Esophagus muscularis mucosa (tissue), 3 donors: ENCODE measurements at regions not wholly inside any gene's neighbourhood (a gene's known extent, or its start where the extent isn't known, plus 50 kb on each side); places are given as distances from the start of the nearest gene placed in this dataset.

Experiments
- POLR2A ChIP-seq: fragments of 450-650 bp; IDR thresholded peaks from one replicate; pipeline ENCODE4 v1.6.1; 2017; ENCODE audit warnings: antibody characterized with exemption, moderate library complexity, mild to moderate bottlenecking, low read depth
- TF ChIP-seq, protein P1 (sequence below), 3 experiments: fragments of 200-600 bp in 2 of 3; fragments of 450-650 bp in 1 of 3; sonication (generic) in 2 of 3; IDR thresholded peaks; one replicate each; pipeline ENCODE4 v1.5.1; 2017 to 2019; ENCODE audit warnings: antibody characterized with exemption in 3 of 3, mild to moderate bottlenecking in 2 of 3, moderate library complexity in 1 of 3

DNA sequence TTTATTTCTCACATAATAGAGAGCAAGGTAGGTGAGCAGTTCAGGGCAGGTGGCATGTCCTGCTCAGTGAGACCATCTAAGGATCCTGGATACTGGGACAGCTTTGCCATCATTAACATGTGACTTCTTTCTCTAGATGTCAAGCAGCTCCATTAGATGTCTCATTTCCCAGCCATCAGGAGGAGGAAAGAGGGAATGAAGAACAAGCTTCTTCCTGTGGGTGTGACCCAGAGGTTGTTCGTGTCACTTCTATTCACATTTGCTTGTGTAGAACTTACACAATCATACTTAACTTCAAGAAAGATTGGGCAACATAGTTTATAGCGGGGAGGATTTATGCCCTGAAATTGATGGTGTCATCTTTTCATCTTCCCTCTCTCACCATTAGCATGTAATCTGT is 169.2 kb upstream of the B3GALT2 start:
- no peak for TF ChIP-seq POLR2A
- TF ChIP-seq, protein P1, sequence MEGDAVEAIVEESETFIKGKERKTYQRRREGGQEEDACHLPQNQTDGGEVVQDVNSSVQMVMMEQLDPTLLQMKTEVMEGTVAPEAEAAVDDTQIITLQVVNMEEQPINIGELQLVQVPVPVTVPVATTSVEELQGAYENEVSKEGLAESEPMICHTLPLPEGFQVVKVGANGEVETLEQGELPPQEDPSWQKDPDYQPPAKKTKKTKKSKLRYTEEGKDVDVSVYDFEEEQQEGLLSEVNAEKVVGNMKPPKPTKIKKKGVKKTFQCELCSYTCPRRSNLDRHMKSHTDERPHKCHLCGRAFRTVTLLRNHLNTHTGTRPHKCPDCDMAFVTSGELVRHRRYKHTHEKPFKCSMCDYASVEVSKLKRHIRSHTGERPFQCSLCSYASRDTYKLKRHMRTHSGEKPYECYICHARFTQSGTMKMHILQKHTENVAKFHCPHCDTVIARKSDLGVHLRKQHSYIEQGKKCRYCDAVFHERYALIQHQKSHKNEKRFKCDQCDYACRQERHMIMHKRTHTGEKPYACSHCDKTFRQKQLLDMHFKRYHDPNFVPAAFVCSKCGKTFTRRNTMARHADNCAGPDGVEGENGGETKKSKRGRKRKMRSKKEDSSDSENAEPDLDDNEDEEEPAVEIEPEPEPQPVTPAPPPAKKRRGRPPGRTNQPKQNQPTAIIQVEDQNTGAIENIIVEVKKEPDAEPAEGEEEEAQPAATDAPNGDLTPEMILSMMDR (IDR thresholded peaks at IDR 0.05) = no peak
